DND-41 (cell line): ENCODE measurements at regions not wholly inside any gene's neighbourhood (a gene's known extent, or its start where the extent isn't known, plus 50 kb on each side); places are given as distances from the start of the nearest gene placed in this dataset.

Experiments used
- EZH2 ChIP-seq: IDR thresholded peaks from 3 replicates; pipeline ENCODE4 v1.6.1; 2012; ENCODE audit warnings: borderline replicate concordance, low read depth, mild to moderate bottlenecking, moderate library complexity, low read length, inconsistent platforms; ENCODE audit not compliant: severe bottlenecking
- TF ChIP-seq, protein P1 (sequence below): IDR thresholded peaks from 2 replicates; pipeline ENCODE4 v1.5.1; 2012; ENCODE audit warnings: borderline replicate concordance, low read length, moderate library complexity, mild to moderate bottlenecking; ENCODE audit not compliant: poor library complexity, severe bottlenecking; ENCODE audit errors: extremely low read depth

DNA sequence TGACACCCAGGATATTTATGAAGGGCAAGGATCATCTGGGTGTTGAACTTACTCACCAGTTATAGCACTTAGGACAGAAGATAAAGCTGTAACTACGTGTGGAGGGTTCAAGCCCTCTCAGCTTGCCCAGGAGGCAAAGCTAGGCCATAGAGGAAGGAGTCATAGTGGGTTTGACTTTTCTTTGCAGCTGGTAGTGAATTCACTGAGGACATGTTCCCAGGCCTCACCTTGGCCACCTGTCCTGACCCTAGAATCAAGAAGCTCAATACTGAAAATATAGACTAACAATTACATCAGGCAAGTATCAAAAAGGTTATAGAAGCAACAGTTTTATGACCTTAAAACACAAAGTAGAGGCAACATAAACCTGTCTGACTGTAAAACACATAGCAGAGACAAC is 1207.7 kb downstream of the SLITRK1 start:
- TF ChIP-seq, protein P1, sequence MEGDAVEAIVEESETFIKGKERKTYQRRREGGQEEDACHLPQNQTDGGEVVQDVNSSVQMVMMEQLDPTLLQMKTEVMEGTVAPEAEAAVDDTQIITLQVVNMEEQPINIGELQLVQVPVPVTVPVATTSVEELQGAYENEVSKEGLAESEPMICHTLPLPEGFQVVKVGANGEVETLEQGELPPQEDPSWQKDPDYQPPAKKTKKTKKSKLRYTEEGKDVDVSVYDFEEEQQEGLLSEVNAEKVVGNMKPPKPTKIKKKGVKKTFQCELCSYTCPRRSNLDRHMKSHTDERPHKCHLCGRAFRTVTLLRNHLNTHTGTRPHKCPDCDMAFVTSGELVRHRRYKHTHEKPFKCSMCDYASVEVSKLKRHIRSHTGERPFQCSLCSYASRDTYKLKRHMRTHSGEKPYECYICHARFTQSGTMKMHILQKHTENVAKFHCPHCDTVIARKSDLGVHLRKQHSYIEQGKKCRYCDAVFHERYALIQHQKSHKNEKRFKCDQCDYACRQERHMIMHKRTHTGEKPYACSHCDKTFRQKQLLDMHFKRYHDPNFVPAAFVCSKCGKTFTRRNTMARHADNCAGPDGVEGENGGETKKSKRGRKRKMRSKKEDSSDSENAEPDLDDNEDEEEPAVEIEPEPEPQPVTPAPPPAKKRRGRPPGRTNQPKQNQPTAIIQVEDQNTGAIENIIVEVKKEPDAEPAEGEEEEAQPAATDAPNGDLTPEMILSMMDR: no peak
- TF ChIP-seq EZH2: no peak
